GM21723 (cell line): ENCODE measurements at regions not wholly inside any gene's neighbourhood (a gene's known extent, or its start where the extent isn't known, plus 50 kb on each side); places are given as distances from the start of the nearest gene placed in this dataset.

ENCODE experiments used
- ATAC-seq: cut with Tn5 transposase; IDR thresholded peaks from one replicate; pipeline ENCODE4 v1.9.1; 2021; ENCODE audit warnings: mild to moderate bottlenecking, moderate library complexity; ENCODE audit not compliant: unreplicated experiment

GRCh38 chr6:21844120-21844917 lies 250.8 kb downstream of the SOX4 start:
- ATAC-seq = no peak

DNA sequence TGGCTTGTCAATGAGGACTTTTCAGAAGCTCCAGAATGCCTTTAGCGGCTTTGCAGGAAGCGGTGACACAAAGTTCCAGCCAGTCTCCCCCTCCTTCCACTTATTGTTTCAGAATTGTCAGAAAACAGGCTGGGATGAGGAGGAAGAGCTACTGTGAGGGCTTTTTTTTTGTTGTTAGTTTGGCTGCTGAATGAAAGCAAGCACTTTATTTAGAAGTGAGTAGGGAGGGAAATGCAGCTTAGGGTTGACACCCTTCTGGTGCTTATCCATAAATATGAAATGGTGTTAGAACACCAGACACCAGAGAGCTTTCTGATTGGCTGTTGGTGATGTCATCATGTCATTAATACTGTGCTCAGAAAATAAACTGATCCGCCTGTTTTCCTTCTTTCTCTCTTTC lies 251.5 kb downstream of the SOX4 start:
- no peak for ATAC-seq

GRCh38 chr6:21845439-21846140 lies 252.0 kb downstream of the SOX4 start:
- ATAC-seq = no peak

GRCh38 chr6:21846541-21847451 lies 253.2 kb downstream of the SOX4 start:
- ATAC-seq = no peak

- ATAC-seq = no peak
These were observed 254.3 kb downstream of the SOX4 start for GRCh38 chr6:21847711-21848480.

DNA sequence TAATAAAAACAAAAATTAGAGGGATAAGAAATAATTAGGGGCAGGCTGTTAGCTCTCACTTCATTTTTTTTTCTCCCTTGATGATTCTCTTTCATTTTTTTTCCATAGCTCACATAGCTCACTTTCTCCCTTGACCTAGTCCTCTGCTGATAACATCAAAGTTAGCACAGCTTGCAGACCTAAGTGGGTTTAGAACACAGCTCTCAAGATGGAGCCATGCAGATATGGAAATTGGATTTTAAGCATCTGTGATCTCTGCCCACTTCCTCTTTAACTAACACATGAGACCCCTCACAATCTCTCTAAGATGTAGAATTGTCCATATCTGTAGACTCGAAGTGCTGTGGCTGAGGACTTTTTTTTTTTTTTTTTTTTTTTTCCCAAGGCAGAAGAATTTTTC lies 257.1 kb downstream of the SOX4 start:
- no peak for ATAC-seq

DNA sequence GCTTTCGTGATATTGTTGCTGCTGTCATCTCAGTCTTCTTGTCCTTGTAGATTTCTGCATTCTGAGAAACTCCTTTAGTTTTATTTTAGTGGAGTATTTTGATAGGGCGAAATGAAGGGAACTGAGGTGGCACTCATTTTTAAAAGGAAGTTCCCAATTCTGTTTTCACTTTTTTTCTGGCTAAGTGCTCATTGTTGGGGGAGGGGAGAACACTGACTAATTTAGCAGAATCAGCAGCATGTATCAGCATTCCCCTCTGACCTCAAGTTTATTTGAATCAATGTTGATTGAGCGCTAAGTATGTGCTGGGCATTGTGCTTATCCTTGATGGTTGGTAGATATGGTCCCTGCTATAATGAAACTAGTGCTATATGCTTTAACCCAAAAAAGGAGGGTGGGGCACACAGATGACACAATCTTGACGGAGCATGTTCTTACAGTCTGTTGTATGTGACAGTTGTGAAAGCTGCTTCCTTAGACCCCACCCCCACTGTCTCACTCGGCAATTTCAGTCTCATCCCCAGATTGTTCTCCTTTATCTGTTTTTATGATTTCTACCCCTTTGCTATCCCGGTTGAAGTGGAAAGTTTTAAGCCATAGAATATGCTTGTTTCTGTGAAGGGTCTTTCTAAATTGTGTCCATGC lies 262.4 kb downstream of the SOX4 start:
- ATAC-seq = no peak

DNA sequence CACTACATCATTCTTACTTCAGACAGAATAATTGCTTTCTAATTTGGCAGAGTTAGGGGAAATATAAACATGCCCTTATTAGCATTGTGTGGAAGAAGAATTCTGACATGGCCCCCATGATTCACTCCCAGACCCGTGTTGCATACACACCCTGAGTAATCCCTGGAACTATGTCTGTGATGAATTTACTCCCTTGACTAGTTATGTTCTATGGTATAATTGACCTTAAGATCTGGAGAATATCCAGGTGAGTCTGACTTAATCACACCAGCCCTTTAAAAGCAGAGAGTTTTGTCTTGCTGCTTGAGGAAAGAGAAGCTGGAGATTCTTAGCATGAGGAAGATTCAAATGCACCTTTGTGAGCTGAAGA lies 262.9 kb downstream of the SOX4 start:
- ATAC-seq = no peak

DNA sequence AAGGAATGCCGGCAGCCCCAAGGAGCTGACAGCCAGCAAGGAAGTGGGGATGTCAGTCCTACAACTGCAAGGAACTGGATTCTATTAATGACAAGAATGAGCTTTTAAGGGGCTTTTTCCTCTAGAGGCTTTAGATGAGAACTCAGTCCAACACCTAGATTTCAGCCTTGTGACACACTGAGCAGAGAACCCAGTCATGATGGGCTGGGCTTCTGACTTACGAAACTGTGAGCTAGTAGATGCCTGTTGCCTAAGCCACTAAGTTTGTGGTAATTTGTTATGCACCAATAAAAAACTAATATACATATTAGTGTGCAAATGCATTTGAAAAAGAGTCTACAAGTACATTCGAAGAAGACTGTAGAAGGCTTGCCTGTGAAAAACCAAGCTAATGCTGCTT lies 263.3 kb downstream of the SOX4 start:
- no peak for ATAC-seq

DNA sequence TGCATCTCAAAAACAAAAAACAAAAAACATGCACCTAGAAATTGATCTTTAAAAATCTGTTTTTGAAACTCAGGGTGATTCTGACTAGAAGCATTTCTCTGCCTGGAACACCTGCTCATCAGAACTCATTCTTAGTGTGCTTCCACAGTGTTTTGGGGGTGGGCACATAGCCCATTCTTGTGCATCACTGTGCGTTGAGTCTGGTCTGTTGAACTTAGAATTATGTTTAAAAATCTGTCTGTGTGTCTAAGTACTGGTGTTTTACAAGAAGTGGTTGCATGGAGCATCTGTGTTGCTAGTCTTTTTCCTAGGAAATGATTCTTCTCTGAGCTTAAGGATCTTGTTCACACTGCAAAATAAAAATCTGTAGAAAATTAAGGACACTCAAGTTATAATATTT lies 264.5 kb downstream of the SOX4 start:
- no peak for ATAC-seq

- no peak for ATAC-seq
These were observed 265.7 kb downstream of the SOX4 start for GRCh38 chr6:21859193-21859735.

GRCh38 chr6:21861942-21862341 lies 268.4 kb downstream of the SOX4 start:
- ATAC-seq = no peak

DNA sequence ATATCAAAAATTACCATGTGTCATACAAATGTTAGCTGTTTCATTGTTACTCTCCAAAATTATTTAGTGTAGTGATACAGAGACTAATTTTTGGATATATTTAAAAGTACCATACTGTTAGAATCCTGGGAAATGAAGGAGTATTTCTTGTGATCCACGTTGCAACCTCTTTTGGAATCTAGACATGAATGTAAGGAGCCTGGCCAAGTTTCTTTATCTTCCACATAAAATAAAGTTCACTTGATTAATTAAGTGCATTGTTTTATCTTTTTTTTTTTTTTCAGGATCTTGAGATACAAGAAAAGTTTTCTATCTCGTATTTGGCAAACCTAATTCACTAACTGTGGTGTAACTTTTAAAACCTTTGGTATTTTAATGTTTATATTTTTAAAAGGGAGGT lies 270.7 kb downstream of the SOX4 start:
- ATAC-seq = no peak

- ATAC-seq = no peak
These were observed 274.7 kb downstream of the SOX4 start for GRCh38 chr6:21868226-21868625.

DNA sequence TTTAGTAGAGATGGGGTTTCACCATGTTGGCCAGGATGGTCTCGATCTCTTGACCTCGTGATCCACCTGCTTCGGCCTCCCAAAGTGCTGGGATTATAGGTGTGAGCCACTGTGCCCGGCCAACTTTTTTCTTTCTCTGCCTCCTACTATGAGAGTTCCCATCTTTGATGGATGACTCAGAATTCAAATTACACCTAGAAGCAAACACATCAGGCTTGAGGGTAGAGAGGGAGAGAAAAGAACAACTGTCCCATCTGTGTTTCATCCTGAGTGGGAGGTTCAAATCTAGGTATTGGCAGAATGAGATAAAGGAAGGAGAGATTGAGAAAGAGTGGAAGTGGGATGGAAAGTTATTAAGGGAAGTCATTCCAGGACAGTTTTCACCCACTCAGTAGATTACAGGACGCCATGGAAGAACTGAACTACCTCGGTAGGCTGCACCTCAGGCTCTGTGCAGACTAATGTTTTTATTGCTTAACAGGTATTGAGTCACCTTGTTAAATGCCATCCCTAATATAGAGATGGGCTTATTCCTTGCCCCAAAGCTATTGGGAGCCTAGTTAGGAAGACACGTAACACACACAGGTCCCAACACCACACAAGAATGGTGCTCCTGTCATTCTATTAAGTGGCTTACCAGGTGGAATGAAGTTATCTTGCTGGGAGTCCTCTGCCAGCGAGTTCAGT lies 275.7 kb downstream of the SOX4 start:
- ATAC-seq = no peak

DNA sequence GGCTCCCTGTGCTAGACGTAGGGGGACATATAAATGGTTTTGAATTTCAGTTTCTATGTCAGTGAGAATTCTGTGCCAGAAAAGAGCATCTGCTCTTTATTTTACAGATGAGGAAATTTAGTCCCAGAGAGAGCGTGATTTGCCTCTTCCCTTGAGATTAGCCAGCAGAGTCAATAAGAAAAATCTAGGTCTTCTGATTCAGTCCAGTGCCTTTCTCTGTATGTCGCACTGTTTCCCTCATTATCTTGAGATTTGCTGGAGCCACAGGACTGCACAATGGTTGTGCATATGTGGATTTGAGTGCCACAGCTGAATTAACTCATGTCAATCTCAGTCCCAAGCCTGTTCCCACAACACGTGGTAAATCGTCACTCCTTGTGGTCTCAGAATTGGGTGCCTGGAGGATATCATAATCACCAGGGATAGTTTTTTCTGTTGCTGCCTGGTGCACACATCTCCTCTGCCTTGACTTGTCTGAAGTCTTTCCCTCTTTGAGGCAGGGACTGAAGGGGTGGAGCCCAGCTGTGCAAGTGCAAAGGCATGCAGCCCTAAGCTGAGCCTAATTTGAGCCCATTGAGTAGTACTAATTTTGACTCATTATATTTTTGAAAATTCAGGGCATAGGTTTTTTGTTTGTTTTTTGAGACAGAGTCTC lies 276.7 kb downstream of the SOX4 start:
- ATAC-seq = no peak

DNA sequence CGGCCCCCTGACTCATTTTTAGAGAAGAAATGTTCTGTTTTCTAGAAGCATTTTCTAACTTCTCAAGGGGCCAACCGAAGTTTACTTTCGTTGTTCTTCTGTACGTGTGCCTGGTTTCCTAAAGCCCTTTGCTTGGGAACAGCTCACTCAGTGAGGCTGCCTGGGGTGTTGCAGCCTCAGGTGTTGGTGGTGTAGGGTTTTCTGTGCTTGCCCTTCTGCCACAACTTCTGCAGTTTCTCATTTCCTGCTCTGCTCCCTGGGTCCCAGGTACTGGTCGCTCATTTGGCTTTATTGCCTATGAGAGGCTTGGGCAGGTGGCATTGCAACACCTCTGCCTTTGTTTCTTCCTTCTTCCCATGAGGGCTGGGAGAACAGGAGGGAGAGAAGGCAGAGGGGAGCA lies 278.3 kb downstream of the SOX4 start:
- no peak for ATAC-seq

DNA sequence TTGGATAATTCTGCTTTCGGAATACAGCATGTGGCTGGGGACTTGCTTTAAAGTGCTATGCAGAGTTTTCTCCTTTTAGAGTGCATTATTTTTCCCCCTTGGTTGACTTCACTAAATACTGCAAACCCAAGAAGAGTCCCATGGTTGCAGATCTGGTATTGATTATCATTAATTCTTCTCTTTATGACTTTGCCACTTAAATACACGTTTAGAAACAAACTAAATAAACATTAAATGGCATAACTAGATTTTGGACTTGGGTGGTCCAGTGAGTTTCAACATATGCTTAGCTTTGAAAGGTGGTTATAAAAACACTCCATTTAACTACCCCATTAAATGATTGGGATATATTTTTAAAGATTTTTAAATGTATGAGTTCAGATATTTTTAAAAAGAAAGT lies 279.2 kb downstream of the SOX4 start:
- ATAC-seq = no peak

- no peak for ATAC-seq
These were observed 280.0 kb downstream of the SOX4 start for GRCh38 chr6:21873562-21873961.
